ENCODE measurements at regions not wholly inside any gene's neighbourhood (a gene's known extent, or its start where the extent isn't known, plus 50 kb on each side); places are given as distances from the start of the nearest gene placed in this dataset.

DNA sequence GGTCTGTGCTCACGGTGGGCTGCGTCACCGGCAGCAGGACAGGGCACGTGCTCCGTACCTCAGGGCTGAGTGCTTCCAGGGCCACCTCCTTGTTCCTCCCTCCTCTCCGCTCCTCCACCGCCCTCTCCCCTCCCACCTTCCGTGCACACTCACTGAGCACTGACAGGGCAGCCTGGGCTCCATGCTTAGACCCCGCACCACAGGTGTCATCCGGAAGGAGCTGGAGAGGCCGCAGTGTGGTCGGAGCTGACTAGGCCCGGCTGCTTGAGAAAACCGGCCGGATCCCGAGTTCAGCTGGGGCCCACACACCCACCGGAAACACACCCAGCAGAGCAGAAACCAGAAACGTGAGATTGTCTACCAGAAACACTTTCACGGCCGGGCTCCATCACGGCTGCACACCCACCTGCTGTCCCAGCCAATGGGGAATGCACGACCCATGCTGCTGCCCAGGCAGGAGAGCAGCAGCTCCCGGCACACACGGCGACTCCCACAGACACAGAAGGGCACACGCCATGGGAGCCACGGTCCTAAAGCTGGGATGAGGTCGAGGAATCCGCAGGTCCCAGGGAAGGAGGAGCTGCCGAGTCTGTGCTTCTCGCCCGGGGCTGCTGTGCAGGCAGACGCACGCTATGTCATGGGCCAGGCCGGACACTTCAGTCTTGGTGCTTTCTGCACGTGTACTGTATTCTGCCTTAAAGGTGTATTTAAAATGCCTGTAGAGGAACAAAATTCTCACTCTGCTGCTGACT is 55.0 kb upstream of the ZNF469 start:
- TF ChIP-seq, protein P1, sequence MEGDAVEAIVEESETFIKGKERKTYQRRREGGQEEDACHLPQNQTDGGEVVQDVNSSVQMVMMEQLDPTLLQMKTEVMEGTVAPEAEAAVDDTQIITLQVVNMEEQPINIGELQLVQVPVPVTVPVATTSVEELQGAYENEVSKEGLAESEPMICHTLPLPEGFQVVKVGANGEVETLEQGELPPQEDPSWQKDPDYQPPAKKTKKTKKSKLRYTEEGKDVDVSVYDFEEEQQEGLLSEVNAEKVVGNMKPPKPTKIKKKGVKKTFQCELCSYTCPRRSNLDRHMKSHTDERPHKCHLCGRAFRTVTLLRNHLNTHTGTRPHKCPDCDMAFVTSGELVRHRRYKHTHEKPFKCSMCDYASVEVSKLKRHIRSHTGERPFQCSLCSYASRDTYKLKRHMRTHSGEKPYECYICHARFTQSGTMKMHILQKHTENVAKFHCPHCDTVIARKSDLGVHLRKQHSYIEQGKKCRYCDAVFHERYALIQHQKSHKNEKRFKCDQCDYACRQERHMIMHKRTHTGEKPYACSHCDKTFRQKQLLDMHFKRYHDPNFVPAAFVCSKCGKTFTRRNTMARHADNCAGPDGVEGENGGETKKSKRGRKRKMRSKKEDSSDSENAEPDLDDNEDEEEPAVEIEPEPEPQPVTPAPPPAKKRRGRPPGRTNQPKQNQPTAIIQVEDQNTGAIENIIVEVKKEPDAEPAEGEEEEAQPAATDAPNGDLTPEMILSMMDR (IDR thresholded peaks at IDR 0.05), result no peak
- TF ChIP-seq POLR2A (IDR thresholded peaks at IDR 0.05), result no peak

Data from adrenal gland (tissue), 5 donors.